HCT116 (cell line): ENCODE measurements at regions not wholly inside any gene's neighbourhood (a gene's known extent, or its start where the extent isn't known, plus 50 kb on each side); places are given as distances from the start of the nearest gene placed in this dataset.

Experiments
- ATAC-seq: fragments of 200-7000 bp; cut with Tn5 transposase; 2 replicates; pipeline ENCODE4 v1.9.1; 2020; ENCODE audit warnings: mild to moderate bottlenecking, moderate library complexity
- BruUV-seq: library from RNA; stranded (reverse); fragments of 400-500 nt; replicated peaks from 2 replicates; lab custom pipeline; 2021; lab: Mats Ljungman, UMichigan
- CTCF ChIA-PET: fragments of 300-600 bp; sonication (Branson Sonifier 250); formaldehyde crosslinking; loops from one replicate; lab custom pipeline; 2021; ENCODE audit warnings: antibody characterized with exemption; lab: Charles Lee
- POLR2A ChIA-PET: fragments of 300-600, 350-600 bp; sonication (Branson Sonifier 250); formaldehyde crosslinking; loops from one replicate; lab custom pipeline; 2021; ENCODE audit warnings: antibody characterized with exemption; lab: Charles Lee
- RAD21 ChIA-PET, 2 experiments: fragments of 300-600 bp; sonication (Branson Sonifier 250); formaldehyde crosslinking; loops; one replicate each; lab custom pipeline; 2023; ENCODE audit warnings: low total read pairs in 2 of 2; ENCODE audit not compliant: uncharacterized antibody in 2 of 2, unreplicated experiment in 2 of 2, low non-redundant PET in 1 of 2; lab: Charles Lee
- DNase-seq: peaks from one replicate; pipeline ENCODE4 v3.0.0-alpha.2; 2010; ENCODE audit warnings: low read depth, low spot score
- H2AFZ ChIP-seq: fragments of 200-600 bp; shearing (Covaris generic), sonication (generic); 2 replicates; pipeline ENCODE4 v1.6.1; 2017; ENCODE audit warnings: low read depth, mixed run types, mixed read lengths, antibody characterized with exemption, low read length; ENCODE audit not compliant: poor library complexity, severe bottlenecking
- H3K27ac ChIP-seq: 2 replicates; pipeline ENCODE4 v1.5.1; 2012; ENCODE audit warnings: low read depth, low read length
- H3K27me3 ChIP-seq: fragments of 200-600 bp; sonication (generic); 2 replicates; pipeline ENCODE4 v1.6.1; 2016; ENCODE audit warnings: mixed run types, low read length, mixed read lengths; ENCODE audit not compliant: insufficient read depth
- H3K36me3 ChIP-seq, 2 experiments: fragments of 200-500 bp in 1 of 2; fragments of 200-600 bp in 1 of 2; sonication (Bioruptor generic) in 1 of 2; sonication (generic) in 1 of 2; 2 replicates each; pipeline versions ENCODE4 v1.5.1 to v1.6.1; 2014 to 2016; ENCODE audit warnings: low read length in 2 of 2, inconsistent platforms in 1 of 2, mixed read lengths in 1 of 2, mixed run types in 1 of 2; ENCODE audit not compliant: insufficient read depth in 2 of 2, control insufficient read depth in 1 of 2
- H3K4me1 ChIP-seq, 2 experiments: fragments of 200-600 bp in 1 of 2; sonication (generic) in 1 of 2; 2 replicates each; pipeline versions ENCODE4 v1.5.1 to v1.6.1; 2012 to 2017; ENCODE audit warnings: low read length in 2 of 2, inconsistent platforms in 1 of 2, mild to moderate bottlenecking in 1 of 2, mixed read lengths in 1 of 2, mixed run types in 1 of 2, moderate library complexity in 1 of 2; ENCODE audit not compliant: insufficient read depth in 2 of 2, control insufficient read depth in 1 of 2
- H3K4me2 ChIP-seq: fragments of 200-600 bp; sonication (generic); 2 replicates; pipeline ENCODE4 v1.6.1; 2017; ENCODE audit warnings: mixed run types, low read length, mixed read lengths
- H3K4me3 ChIP-seq, 2 experiments: fragments of 200-600 bp in 1 of 2; sonication (generic) in 1 of 2; replicated peaks in 1 of 2; 2 replicates each; pipeline ENCODE4 v1.5.1; 2011 to 2016; ENCODE audit warnings: low read length in 2 of 2, control low read depth in 1 of 2, low read depth in 1 of 2, mild to moderate bottlenecking in 1 of 2, mixed read lengths in 1 of 2, mixed run types in 1 of 2
- H3K79me2 ChIP-seq: fragments of 200-600 bp; sonication (generic); 2 replicates; pipeline ENCODE4 v1.6.1; 2017; ENCODE audit warnings: mild to moderate bottlenecking, mixed run types, low read length, moderate library complexity, mixed read lengths; ENCODE audit not compliant: insufficient read depth
- H3K9ac ChIP-seq: fragments of 200-600 bp; sonication (generic); 2 replicates; pipeline ENCODE4 v1.6.1; 2016; ENCODE audit warnings: low read length, mixed read lengths
- H3K9me2 ChIP-seq: fragments of 200-600 bp; sonication (generic), shearing (Covaris generic); 2 replicates; pipeline ENCODE4 v1.6.1; 2017; ENCODE audit warnings: mixed run types, mild to moderate bottlenecking, moderate library complexity; ENCODE audit not compliant: insufficient read depth
- H3K9me3 ChIP-seq, 2 experiments: fragments of 200-500 bp in 1 of 2; fragments of 200-600 bp in 1 of 2; sonication (Bioruptor generic) in 1 of 2; sonication (generic) in 1 of 2; 2 replicates each; pipeline ENCODE4 v1.6.1; 2014 to 2017; ENCODE audit warnings: low read length in 2 of 2, mixed read lengths in 2 of 2, inconsistent platforms in 1 of 2, low read depth in 1 of 2, mild to moderate bottlenecking in 1 of 2, mixed run types in 1 of 2, moderate library complexity in 1 of 2; ENCODE audit not compliant: control insufficient read depth in 1 of 2, insufficient read depth in 1 of 2
- H4K20me1 ChIP-seq: fragments of 200-600 bp; sonication (generic), shearing (Covaris generic); 2 replicates; pipeline ENCODE4 v1.6.1; 2017; ENCODE audit warnings: mixed run types, mild to moderate bottlenecking, moderate library complexity; ENCODE audit not compliant: insufficient read depth
- CBX3 ChIP-seq: IDR thresholded peaks from 2 replicates; pipeline ENCODE4 v1.6.1; 2012; ENCODE audit warnings: low read depth
- CEBPB ChIP-seq: IDR thresholded peaks from 2 replicates; pipeline ENCODE4 v1.6.1; 2012; ENCODE audit warnings: low read depth
- CTCF ChIP-seq, 3 experiments: fragments of 200-600 bp in 1 of 3; sonication (generic) in 1 of 3; IDR thresholded peaks in 2 of 3; conservative IDR thresholded peaks in 1 of 3; 2 replicates each; pipeline ENCODE4 v1.5.1; 2012 to 2017; ENCODE audit warnings: low read depth in 2 of 3, low read length in 2 of 3, antibody characterized with exemption in 1 of 3, borderline replicate concordance in 1 of 3, control low read depth in 1 of 3, mild to moderate bottlenecking in 1 of 3, mixed read lengths in 1 of 3, mixed run types in 1 of 3, moderate library complexity in 1 of 3; ENCODE audit not compliant: insufficient read depth in 1 of 3
- EGR1 ChIP-seq: IDR thresholded peaks from 2 replicates; pipeline ENCODE4 v1.6.1; 2012; ENCODE audit warnings: low read depth
- EZH2phosphoT487 ChIP-seq: fragments of 200-600 bp; IDR thresholded peaks from 2 replicates; pipeline ENCODE4 v1.6.1; 2018; ENCODE audit warnings: antibody characterized with exemption, borderline replicate concordance
- FOSL1 ChIP-seq: IDR thresholded peaks from 2 replicates; pipeline ENCODE4 v1.6.1; 2012; ENCODE audit warnings: low read depth
- MAX ChIP-seq: IDR thresholded peaks from 2 replicates; pipeline ENCODE4 v1.6.1; 2012
- POLR2A ChIP-seq: IDR thresholded peaks from 2 replicates; pipeline ENCODE4 v1.7.0; 2011; ENCODE audit warnings: borderline replicate concordance; ENCODE audit not compliant: insufficient read depth, insufficient read length; ENCODE audit errors: extremely low read depth
- REST ChIP-seq: IDR thresholded peaks from 2 replicates; pipeline ENCODE4 v1.6.1; 2012; ENCODE audit warnings: low read depth
- SP1 ChIP-seq: IDR thresholded peaks from 2 replicates; pipeline ENCODE4 v1.6.1; 2012; ENCODE audit warnings: low read depth
- SRF ChIP-seq: IDR thresholded peaks from 2 replicates; pipeline ENCODE4 v1.6.1; 2012; ENCODE audit warnings: low read depth
- TCF7L2 ChIP-seq: IDR thresholded peaks from 2 replicates; pipeline ENCODE4 v1.7.0; 2011; ENCODE audit warnings: borderline replicate concordance, inconsistent platforms; ENCODE audit not compliant: insufficient read depth, insufficient read length; ENCODE audit errors: extremely low read depth
- ZBTB33 ChIP-seq: IDR thresholded peaks from 2 replicates; pipeline ENCODE4 v1.6.1; 2011; ENCODE audit warnings: mild to moderate bottlenecking, low read length, moderate library complexity; ENCODE audit not compliant: insufficient replicate concordance; ENCODE audit errors: extremely low read depth
- intact Hi-C: fragments of 100-400 bp; cut with micrococcal nuclease; formaldehyde crosslinking; loops from 2 replicates; pipeline ENCODE4 v1.10.0; 2022

- POLR2A ChIA-PET: no interaction called here
- no peak overlapping the region for H2AFZ ChIP-seq
- no peak overlapping the region for H3K27ac ChIP-seq
- H3K79me2 ChIP-seq: no peaks in the 10 kb centered on the region
- peaks cover 69% of the 10 kb centered on the region for H3K27me3 ChIP-seq
- RAD21 ChIA-PET: no interaction called here
- H3K4me2 ChIP-seq: no peak overlapping the region
- no peaks in the 10 kb centered on the region for H3K4me1 ChIP-seq
- DNase-seq: no peak
- CTCF ChIA-PET: interaction anchor here (0.8 kb wide), 1 partner anchor 97 kb away, joined by 3 read pairs; no protein-coding TSS in a partner anchor
- no peaks in the 10 kb centered on the region for H3K9me3 ChIP-seq
- no peak for TF ChIP-seq SRF
- TF ChIP-seq SP1: no peak
- TF ChIP-seq CTCF (IDR thresholded peaks at IDR 0.05 in 2 of 3, conservative IDR thresholded peaks at IDR 0.05 in 1 of 3; ENCODE audit: borderline replicate concordance in 1 of 3, insufficient read depth in 1 of 3, low read depth in 2 of 3, low read length in 2 of 3): peak in 1 of 3 experiments; percentile 5; a peak in 1 of 6 replicates
- TF ChIP-seq CEBPB: no peak
- TF ChIP-seq FOSL1: no peak
- H3K36me3 ChIP-seq: no peaks in the 10 kb centered on the region
- intact Hi-C loops: no loop called here
- ATAC-seq: no peak
- BruUV-seq: no TSS peak
- H3K4me3 ChIP-seq: no peak overlapping the region
- H3K9me2 ChIP-seq: no peaks in the 10 kb centered on the region
- H3K9ac ChIP-seq: no peak overlapping the region
- H4K20me1 ChIP-seq: no peaks in the 10 kb centered on the region
These were observed 96.7 kb upstream of the DBX1 start for GRCh38 chr11:20256925-20257324.

GRCh38 chr11:20253796-20254195, 93.5 kb upstream of the DBX1 start:
- H3K27me3 ChIP-seq: peaks cover 80% of the 10 kb centered on the region
- H2AFZ ChIP-seq: no peak overlapping the region
- H3K27ac ChIP-seq: no peak overlapping the region
- no peak for DNase-seq
- ChIA-PET RAD21 (no interaction called here), CTCF (no interaction called here), POLR2A (no interaction called here)
- no peaks in the 10 kb centered on the region for H3K9me3 ChIP-seq
- intact Hi-C loops: no loop called here
- no peak overlapping the region for H3K4me3 ChIP-seq
- no peak for TF ChIP-seq ZBTB33
- TF ChIP-seq SP1: no peak
- TF ChIP-seq MAX: no peak
- TF ChIP-seq EZH2phosphoT487: no peak
- no peak for TF ChIP-seq TCF7L2
- no peak for TF ChIP-seq CBX3
- no peak for TF ChIP-seq EGR1
- no peak for TF ChIP-seq POLR2A
- TF ChIP-seq REST: no peak
- H3K9me2 ChIP-seq: no peaks in the 10 kb centered on the region
- H3K79me2 ChIP-seq: no peaks in the 10 kb centered on the region
- no peaks in the 10 kb centered on the region for H3K36me3 ChIP-seq
- BruUV-seq: no TSS peak
- H3K4me1 ChIP-seq: no peaks in the 10 kb centered on the region
- no peak overlapping the region for H3K9ac ChIP-seq
- H3K4me2 ChIP-seq: no peak overlapping the region
- ATAC-seq: no peak
- no peaks in the 10 kb centered on the region for H4K20me1 ChIP-seq
